Epidermal melanocyte (primary cell): ENCODE measurements at regions not wholly inside any gene's neighbourhood (a gene's known extent, or its start where the extent isn't known, plus 50 kb on each side); places are given as distances from the start of the nearest gene placed in this dataset.
A peak's percentile ranks its signal among the peaks of the same experiment; 100 is the strongest.

ENCODE experiments used
- DNase-seq: peaks from one replicate; pipeline ENCODE4 v3.0.0; 2011; ENCODE audit warnings: low spot score; ENCODE audit not compliant: insufficient read length

GRCh38 chr22:27489178-27489675, 312.3 kb downstream of the MN1 start:
- no peak for DNase-seq

GRCh38 chr22:27490080-27490479, 311.5 kb downstream of the MN1 start:
- DNase-seq = no peak

GRCh38 chr22:27491888-27492287, 309.7 kb downstream of the MN1 start:
- DNase-seq = no peak

GRCh38 chr22:27492566-27493201, 308.9 kb downstream of the MN1 start:
- DNase-seq = no peak

- DNase-seq = no peak
Observed at GRCh38 chr22:27493796-27494195, 307.8 kb downstream of the MN1 start.

- no peak for DNase-seq
Observed at GRCh38 chr22:27494785-27495184, 306.8 kb downstream of the MN1 start.

GRCh38 chr22:27495325-27495724, 306.2 kb downstream of the MN1 start:
- DNase-seq = no peak

- no peak for DNase-seq
Observed at GRCh38 chr22:27499121-27499520, 302.4 kb downstream of the MN1 start.

- DNase-seq = no peak
Observed at GRCh38 chr22:27501191-27501936, 300.2 kb downstream of the MN1 start.

GRCh38 chr22:27502327-27502726, 299.2 kb downstream of the MN1 start:
- no peak for DNase-seq

- DNase-seq = no peak
Observed at GRCh38 chr22:27504360-27505253, 296.9 kb downstream of the MN1 start.

GRCh38 chr22:27507111-27507611, 294.4 kb downstream of the MN1 start:
- DNase-seq = no peak

- DNase-seq = no peak
Observed at GRCh38 chr22:27507935-27508526, 293.5 kb downstream of the MN1 start.

GRCh38 chr22:27509132-27509920, 292.2 kb downstream of the MN1 start:
- no peak for DNase-seq

- no peak for DNase-seq
Observed at GRCh38 chr22:27510024-27510423, 291.5 kb downstream of the MN1 start.

- DNase-seq = peak; percentile 61
Observed at GRCh38 chr22:27512283-27512761, 289.2 kb downstream of the MN1 start.

- DNase-seq = no peak
Observed at GRCh38 chr22:27513021-27513420, 288.5 kb downstream of the MN1 start.

- DNase-seq = no peak
Observed at GRCh38 chr22:27514601-27515523, 286.7 kb downstream of the MN1 start.
